B cell (primary cell): ENCODE measurements at regions not wholly inside any gene's neighbourhood (a gene's known extent, or its start where the extent isn't known, plus 50 kb on each side); places are given as distances from the start of the nearest gene placed in this dataset.

Experiments
- ATAC-seq: fragments of 200-7000 bp; cut with Tn5 transposase; one replicate; pipeline ENCODE4 v1.10.0; 2021; ENCODE audit warnings: low read depth, mild to moderate bottlenecking, moderate number of reproducible peaks, moderate library complexity
- CTCF ChIA-PET: fragments of 350-600 bp; sonication (Branson Sonifier 250); formaldehyde crosslinking; loops from one replicate; lab custom pipeline; 2021; ENCODE audit warnings: antibody characterized with exemption, inconsistent platforms; lab: Charles Lee
- POLR2A ChIA-PET: fragments of 350-600 bp; sonication (Branson Sonifier 250); formaldehyde crosslinking; loops from one replicate; lab custom pipeline; 2021; ENCODE audit warnings: antibody characterized with exemption; lab: Charles Lee
- DNase-seq: peaks from one replicate; pipeline ENCODE4 v3.0.0; 2013
- H2AFZ ChIP-seq: 2 replicates; pipeline ENCODE4 v1.6.1; 2012; ENCODE audit warnings: mild to moderate bottlenecking, low read depth, low read length; ENCODE audit not compliant: insufficient read depth, poor library complexity, severe bottlenecking
- H3K27ac ChIP-seq, 2 donors: 1 replicate in 1 of 2; 2 replicates in 1 of 2; pipeline ENCODE4 v1.5.1; 2012 to 2013; ENCODE audit warnings: low read length in 2 of 2, mild to moderate bottlenecking in 2 of 2, moderate library complexity in 1 of 2
- H3K27me3 ChIP-seq, 4 experiments: fragments of 200-600 bp in 1 of 4; sonication (generic) in 1 of 4; replicated peaks in 1 of 4; 1 replicate in 2 of 4; 2 replicates in 2 of 4; pipeline versions ENCODE4 v1.6.1 to v1.7.0; 2013 to 2016; ENCODE audit warnings: low read length in 3 of 4, mild to moderate bottlenecking in 2 of 4, mixed read lengths in 1 of 4, moderate library complexity in 1 of 4; ENCODE audit not compliant: insufficient read depth in 4 of 4, control insufficient read depth in 3 of 4; ENCODE audit errors: control extremely low read depth in 1 of 4
- H3K36me3 ChIP-seq, 2 experiments: replicated peaks in 1 of 2; 1 replicate in 1 of 2; 2 replicates in 1 of 2; pipeline versions ENCODE4 v1.6.1 to v1.7.1; 2013; ENCODE audit warnings: low read length in 1 of 2; ENCODE audit not compliant: insufficient read depth in 2 of 2, control insufficient read depth in 1 of 2; ENCODE audit errors: control extremely low read depth in 1 of 2, extremely low read depth in 1 of 2
- H3K4me1 ChIP-seq, 2 donors: fragments of 200-600 bp in 1 of 2; sonication (generic) in 1 of 2; 1 replicate in 1 of 2; 2 replicates in 1 of 2; pipeline versions ENCODE4 v1.5.1 to v1.6.1; 2013 to 2017; ENCODE audit warnings: low read length in 2 of 2; ENCODE audit not compliant: control insufficient read depth in 2 of 2, insufficient read depth in 2 of 2
- H3K4me2 ChIP-seq: replicated peaks from 2 replicates; pipeline ENCODE3; 2012; ENCODE audit warnings: mild to moderate bottlenecking, low read depth, low read length; ENCODE audit not compliant: poor library complexity, severe bottlenecking
- H3K4me3 ChIP-seq, 5 experiments: fragments of 200-600 bp in 1 of 5; sonication (generic) in 1 of 5; 1 replicate in 3 of 5; 2 replicates in 2 of 5; pipeline versions ENCODE4 v1.5.1 to v1.7.0; 2011 to 2016; ENCODE audit warnings: low read length in 4 of 5, mild to moderate bottlenecking in 4 of 5, low read depth in 2 of 5, control low read depth in 1 of 5, moderate library complexity in 1 of 5; ENCODE audit not compliant: insufficient read depth in 1 of 5; ENCODE audit errors: control extremely low read depth in 1 of 5, extremely low read depth in 1 of 5
- H3K79me2 ChIP-seq: fragments of 200-600 bp; sonication (generic); one replicate; pipeline ENCODE4 v1.6.0; 2016; ENCODE audit warnings: low read length; ENCODE audit not compliant: control insufficient read depth, insufficient read depth
- H3K9ac ChIP-seq: fragments of 200-600 bp; sonication (generic); 2 replicates; pipeline ENCODE4 v1.6.1; 2017; ENCODE audit warnings: mild to moderate bottlenecking, low read length, moderate library complexity
- H3K9me3 ChIP-seq, 3 donors: one replicate each; pipeline versions ENCODE4 v1.6.1 to v1.7.1; 2013; ENCODE audit warnings: low read length in 2 of 3; ENCODE audit not compliant: control insufficient read depth in 2 of 3, insufficient read depth in 1 of 3; ENCODE audit errors: control extremely low read depth in 1 of 3
- H4K20me1 ChIP-seq: 2 replicates; pipeline ENCODE4 v1.6.0; 2012; ENCODE audit warnings: mild to moderate bottlenecking, low read length; ENCODE audit not compliant: insufficient read depth, control insufficient read depth, poor library complexity, severe bottlenecking
- H3K27ac Mint-ChIP-seq: one replicate; pipeline ENCODE4 v1.8.0; 2021; ENCODE audit warnings: mixed read lengths
- H3K27me3 Mint-ChIP-seq: one replicate; pipeline ENCODE4 v1.8.0; 2021; ENCODE audit warnings: mixed read lengths
- H3K4me1 Mint-ChIP-seq: one replicate; pipeline ENCODE4 v1.8.0; 2021; ENCODE audit warnings: mixed read lengths
- H3K4me3 Mint-ChIP-seq: one replicate; pipeline ENCODE4 v1.8.0; 2021; ENCODE audit warnings: mixed read lengths
- H3K9me3 Mint-ChIP-seq: one replicate; pipeline ENCODE4 v1.8.0; 2022; ENCODE audit warnings: mixed read lengths; ENCODE audit not compliant: insufficient read depth
- EZH2 ChIP-seq: IDR thresholded peaks from 2 replicates; pipeline ENCODE4 v1.6.1; 2012; ENCODE audit warnings: borderline replicate concordance, low read depth, mild to moderate bottlenecking, moderate library complexity, low read length; ENCODE audit not compliant: insufficient read depth, poor library complexity, severe bottlenecking
- WGBS: methylation state at CpG from one replicate; pipeline ENCODE4 v1.1.5; 2013; ENCODE audit warnings: missing lambda C conversion rate; ENCODE audit not compliant: insufficient coverage; 5-methylcytosine and 5-hydroxymethylcytosine counted together
- intact Hi-C: fragments of 100-400 bp; cut with micrococcal nuclease; formaldehyde crosslinking; loops from one replicate; pipeline ENCODE4 v1.10.0; 2022
- TF ChIP-seq, protein P1 (sequence below): fragments of 200-600 bp; IDR thresholded peaks from one replicate; pipeline ENCODE4 v1.8.0; 2022; ENCODE audit warnings: antibody characterized with exemption, mild to moderate bottlenecking

DNA sequence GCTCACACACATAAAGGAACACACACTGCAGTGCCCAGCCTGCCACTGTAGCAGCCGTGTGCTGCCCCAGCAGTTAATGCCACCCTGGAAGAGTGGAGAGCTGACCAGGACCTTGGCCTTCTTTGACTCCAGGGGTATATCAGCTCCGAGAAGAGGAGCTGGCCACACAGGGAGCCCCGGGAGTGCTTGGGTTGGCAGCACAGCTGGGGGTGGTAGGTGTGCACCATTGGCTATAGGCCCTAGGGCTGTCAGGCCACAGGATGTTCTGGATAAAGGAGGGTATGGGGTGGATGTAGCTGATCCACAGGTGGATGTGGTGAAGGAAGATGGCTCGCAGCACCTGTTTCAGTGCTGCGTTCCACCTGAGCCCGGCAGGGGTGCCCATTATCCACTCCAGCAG, 640.5 kb downstream of the PLPP3 start:
- no peaks in the 10 kb centered on the region for H3K4me1 Mint-ChIP-seq
- ATAC-seq (no peak), DNase-seq (no peak)
- Histone ChIP-seq H3K79me2 (no peaks in the 10 kb centered on the region), H2AFZ (no peak overlapping the region), H3K9ac (no peak overlapping the region), H3K4me3 (no peak overlapping the region), H3K9me3 (no peaks in the 10 kb centered on the region), H3K4me2 (no peak overlapping the region), H3K4me1 (no peaks in the 10 kb centered on the region), H4K20me1 (no peaks in the 10 kb centered on the region), H3K36me3 (no peaks in the 10 kb centered on the region), H3K27me3 (no peaks in the 10 kb centered on the region), H3K27ac (no peak overlapping the region)
- no peak overlapping the region for H3K4me3 Mint-ChIP-seq
- no peaks in the 10 kb centered on the region for H3K9me3 Mint-ChIP-seq
- no peak overlapping the region for H3K27ac Mint-ChIP-seq
- no peaks in the 10 kb centered on the region for H3K27me3 Mint-ChIP-seq
- 97% methylated on average over 3 of the region's 6 CpGs for WGBS
- POLR2A ChIA-PET, result no interaction called here
- CTCF ChIA-PET, result no interaction called here
- TF ChIP-seq, protein P1, sequence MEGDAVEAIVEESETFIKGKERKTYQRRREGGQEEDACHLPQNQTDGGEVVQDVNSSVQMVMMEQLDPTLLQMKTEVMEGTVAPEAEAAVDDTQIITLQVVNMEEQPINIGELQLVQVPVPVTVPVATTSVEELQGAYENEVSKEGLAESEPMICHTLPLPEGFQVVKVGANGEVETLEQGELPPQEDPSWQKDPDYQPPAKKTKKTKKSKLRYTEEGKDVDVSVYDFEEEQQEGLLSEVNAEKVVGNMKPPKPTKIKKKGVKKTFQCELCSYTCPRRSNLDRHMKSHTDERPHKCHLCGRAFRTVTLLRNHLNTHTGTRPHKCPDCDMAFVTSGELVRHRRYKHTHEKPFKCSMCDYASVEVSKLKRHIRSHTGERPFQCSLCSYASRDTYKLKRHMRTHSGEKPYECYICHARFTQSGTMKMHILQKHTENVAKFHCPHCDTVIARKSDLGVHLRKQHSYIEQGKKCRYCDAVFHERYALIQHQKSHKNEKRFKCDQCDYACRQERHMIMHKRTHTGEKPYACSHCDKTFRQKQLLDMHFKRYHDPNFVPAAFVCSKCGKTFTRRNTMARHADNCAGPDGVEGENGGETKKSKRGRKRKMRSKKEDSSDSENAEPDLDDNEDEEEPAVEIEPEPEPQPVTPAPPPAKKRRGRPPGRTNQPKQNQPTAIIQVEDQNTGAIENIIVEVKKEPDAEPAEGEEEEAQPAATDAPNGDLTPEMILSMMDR, result no peak
- no peak for TF ChIP-seq EZH2
- intact Hi-C loops, result no loop called here

DNA sequence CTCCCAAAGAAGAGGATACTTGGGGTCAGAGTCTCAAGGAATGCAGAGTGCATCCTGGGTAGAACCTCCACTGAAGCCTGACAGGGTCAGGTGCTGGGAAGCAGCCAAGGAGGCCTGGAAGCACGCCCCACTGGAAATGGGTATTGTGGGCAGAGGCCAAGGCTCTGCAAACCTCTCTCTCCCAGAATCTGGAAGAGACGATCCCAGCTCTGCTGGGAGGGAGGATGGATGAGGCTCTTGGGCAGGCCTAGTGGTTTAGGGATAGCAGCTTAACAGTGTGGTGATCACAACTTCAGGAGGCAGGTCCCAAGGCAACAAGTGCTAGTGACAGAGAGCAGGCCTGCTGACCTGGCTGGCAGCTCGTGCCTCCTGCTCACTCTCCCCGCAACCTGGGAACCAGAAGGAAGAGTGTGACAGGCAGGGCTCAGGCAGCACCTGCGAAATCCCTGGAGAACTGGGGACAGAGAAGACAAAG, 641.0 kb downstream of the PLPP3 start:
- no peak for DNase-seq
- ChIA-PET CTCF (no interaction called here), POLR2A (no interaction called here)
- H3K9me3 Mint-ChIP-seq, result no peaks in the 10 kb centered on the region
- no peak for ATAC-seq
- Histone ChIP-seq H3K9me3 (no peaks in the 10 kb centered on the region), H3K36me3 (no peaks in the 10 kb centered on the region), H3K4me1 (no peaks in the 10 kb centered on the region), H3K79me2 (no peaks in the 10 kb centered on the region), H3K9ac (no peak overlapping the region), H4K20me1 (no peaks in the 10 kb centered on the region), H3K4me2 (no peak overlapping the region), H3K27me3 (no peaks in the 10 kb centered on the region), H2AFZ (no peak overlapping the region), H3K27ac (no peak overlapping the region), H3K4me3 (no peak overlapping the region)
- whole genome bisulfite sequencing, result 87% methylated on average over 5 of the region's 5 CpGs
- intact Hi-C loops, result no loop called here
- H3K27me3 Mint-ChIP-seq, result peaks cover under 1% of the 10 kb centered on the region
- no peak overlapping the region for H3K4me3 Mint-ChIP-seq
- TF ChIP-seq, protein P1, result no peak
- TF ChIP-seq EZH2, result no peak
- H3K27ac Mint-ChIP-seq, result no peak overlapping the region
- H3K4me1 Mint-ChIP-seq, result no peaks in the 10 kb centered on the region
